NCI-H1092 treated with DMSO at 0.1 percent for 48 hours (cell line): ENCODE measurements at regions not wholly inside any gene's neighbourhood (a gene's known extent, or its start where the extent isn't known, plus 50 kb on each side); places are given as distances from the start of the nearest gene placed in this dataset.
A peak's percentile ranks its signal among the peaks of the same experiment; 100 is the strongest.

Experiments
- DNase-seq: peaks from one replicate; lab custom pipeline; 2025; lab: John Stamatoyannopoulos, UW

- DNase-seq = no peak
These were observed 222.4 kb upstream of the JUN start for GRCh38 chr1:59006289-59006658.

DNA sequence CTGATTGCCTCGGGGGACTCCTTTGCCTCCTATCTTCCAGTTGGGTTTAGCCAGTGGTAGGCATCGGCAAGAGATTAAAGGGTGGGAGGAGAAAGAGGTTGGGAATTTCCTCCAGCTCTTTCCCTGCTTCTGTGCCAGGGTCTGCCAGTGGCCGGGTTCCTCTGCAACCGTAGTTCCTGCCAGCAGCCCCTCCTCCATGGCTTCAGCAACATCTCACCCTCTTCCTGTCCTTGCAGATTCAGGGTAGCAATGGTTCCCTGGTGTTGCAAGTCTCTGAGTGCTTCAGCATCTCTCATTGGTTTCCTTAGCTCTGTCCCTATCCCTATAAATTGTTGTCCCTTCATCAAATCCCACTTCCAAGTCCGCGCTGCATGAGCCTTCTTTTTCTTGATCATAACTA is 223.1 kb upstream of the JUN start:
- no peak for DNase-seq

GRCh38 chr1:59007429-59007819 is 223.6 kb upstream of the JUN start:
- DNase-seq = no peak

- DNase-seq = no peak
These were observed 224.2 kb upstream of the JUN start for GRCh38 chr1:59007820-59008598.

- DNase-seq = no peak
These were observed 224.9 kb upstream of the JUN start for GRCh38 chr1:59008599-59009347.

- no peak for DNase-seq
These were observed 227.8 kb upstream of the JUN start for GRCh38 chr1:59011663-59012062.

- DNase-seq = no peak
These were observed 228.5 kb upstream of the JUN start for GRCh38 chr1:59012378-59012777.

DNA sequence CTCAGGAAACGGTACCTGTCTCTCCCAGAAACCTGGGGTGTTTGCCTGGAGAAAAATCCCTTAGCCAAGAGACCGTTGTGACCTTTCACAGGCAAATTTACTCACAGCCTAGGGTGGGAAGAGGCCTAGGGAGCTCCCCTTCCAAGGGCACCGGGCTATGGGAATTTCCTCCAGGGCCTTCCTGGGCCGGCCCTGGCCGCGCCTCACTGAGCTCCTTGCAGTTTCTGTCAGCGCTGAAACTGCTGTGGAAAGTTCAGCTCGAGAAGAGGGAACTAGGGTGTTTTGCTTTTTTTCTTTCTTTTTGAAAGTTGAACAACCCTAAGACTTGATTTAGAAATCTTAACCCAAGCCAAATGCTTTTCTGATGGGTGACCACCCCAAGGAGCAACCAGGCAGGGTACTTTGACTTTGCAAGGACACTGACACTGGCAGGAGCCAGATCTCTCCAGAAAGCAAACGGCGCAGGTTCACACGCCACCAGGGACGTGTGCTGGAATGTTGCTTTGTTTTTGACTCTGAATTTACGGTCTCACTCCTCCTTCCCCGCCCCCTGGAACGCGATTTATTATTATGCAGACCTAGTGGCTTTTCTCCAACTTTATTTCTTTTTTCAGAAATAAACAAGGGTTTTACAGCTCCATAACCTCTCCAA is 229.6 kb upstream of the JUN start:
- no peak for DNase-seq

DNA sequence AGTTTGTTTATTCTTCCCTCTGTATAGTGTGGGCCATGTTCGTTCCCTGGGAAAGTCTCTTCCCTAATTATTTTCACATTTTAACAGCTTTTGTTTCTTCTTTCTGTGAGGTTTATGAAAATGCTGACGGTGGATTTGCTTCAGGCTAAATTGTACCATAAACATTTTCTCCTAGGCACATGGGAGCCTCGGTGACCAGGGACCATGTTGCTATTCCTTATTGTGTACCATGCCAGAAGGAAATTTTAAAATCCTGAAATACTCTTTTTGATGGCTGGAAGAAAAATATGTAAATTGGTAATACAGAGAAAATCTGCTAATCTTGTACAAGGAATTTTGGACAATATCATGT is 230.1 kb upstream of the JUN start:
- no peak for DNase-seq

GRCh38 chr1:59014827-59015226 is 231.0 kb upstream of the JUN start:
- no peak for DNase-seq

GRCh38 chr1:59015708-59016107 is 231.9 kb upstream of the JUN start:
- DNase-seq = no peak

DNA sequence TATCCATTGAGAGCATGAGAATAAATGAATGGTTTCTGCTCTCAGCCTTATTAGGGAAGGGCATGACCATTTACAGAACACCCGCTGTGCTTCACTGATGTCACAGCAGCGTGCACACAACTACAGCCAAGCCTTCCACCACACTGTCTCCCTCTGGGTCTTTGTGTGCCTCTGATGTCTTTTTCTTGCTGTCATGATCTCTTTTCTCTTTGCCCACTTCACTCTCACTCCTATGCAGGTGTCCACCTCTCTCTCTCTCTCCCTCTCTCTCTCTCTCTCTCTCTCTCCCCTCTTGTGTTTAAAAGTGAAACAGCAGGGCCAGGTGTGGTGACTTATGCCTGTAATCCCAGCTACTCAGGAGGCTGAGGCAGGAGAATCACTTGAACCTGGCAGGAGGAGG is 232.5 kb upstream of the JUN start:
- DNase-seq = peak; percentile 27

DNA sequence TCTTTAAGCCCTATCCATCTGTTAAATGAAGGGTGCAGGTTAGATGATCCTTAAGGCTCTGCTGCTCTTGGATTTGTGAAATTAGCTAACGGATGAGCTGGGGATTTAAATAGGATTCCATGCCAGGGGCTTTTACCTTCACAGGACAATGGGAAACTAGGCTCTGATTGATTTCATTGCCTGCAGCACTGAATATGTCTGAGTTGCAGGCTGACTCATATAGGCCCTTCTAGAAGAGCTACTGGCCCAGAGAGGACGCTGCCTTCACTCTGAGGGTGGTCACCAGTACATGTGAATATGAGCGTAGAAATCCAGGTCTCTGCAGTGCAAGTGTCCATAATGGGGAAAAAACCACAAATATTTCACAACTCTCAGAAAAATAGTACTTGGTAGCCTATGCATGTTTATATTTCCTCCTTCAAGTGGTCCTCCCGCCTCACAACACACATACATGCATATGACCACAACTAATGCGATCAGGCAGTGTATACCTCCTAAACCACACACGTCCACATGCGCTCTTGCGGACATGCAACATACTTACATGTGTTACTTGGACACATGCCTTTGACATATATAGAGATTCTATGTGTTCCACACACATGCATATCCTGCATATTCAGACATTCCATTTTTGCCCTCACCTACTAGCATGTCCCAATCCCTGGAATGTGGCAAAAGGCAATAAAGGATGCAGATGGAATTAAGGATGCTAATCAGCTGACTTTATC is 233.8 kb upstream of the JUN start:
- DNase-seq = no peak

GRCh38 chr1:59018446-59018845 is 234.6 kb upstream of the JUN start:
- no peak for DNase-seq

GRCh38 chr1:59018860-59019259 is 235.0 kb upstream of the JUN start:
- DNase-seq = no peak

GRCh38 chr1:59020151-59020997 is 236.5 kb upstream of the JUN start:
- no peak for DNase-seq

GRCh38 chr1:59022199-59022598 is 238.4 kb upstream of the JUN start:
- DNase-seq = no peak

DNA sequence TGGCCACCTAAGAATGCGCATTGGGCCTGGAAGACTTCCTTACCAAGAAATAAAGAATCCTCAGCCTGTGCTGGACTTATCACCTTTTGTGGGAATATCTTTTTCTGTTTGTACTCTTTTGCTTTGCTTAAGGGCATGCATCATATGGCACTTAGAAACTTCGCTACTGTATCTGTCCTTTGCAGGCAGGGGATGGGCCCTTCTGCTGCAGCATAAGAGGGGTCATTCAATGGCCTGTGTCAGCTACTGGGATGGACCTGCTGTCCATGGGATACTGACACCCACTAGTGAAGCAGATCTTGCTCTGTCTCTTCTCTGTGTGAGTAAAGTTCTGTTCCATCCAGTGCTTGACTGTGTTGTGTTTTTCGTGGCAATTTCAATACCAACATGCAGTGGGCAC is 239.0 kb upstream of the JUN start:
- DNase-seq = no peak

GRCh38 chr1:59025201-59025600 is 241.4 kb upstream of the JUN start:
- DNase-seq = no peak

DNA sequence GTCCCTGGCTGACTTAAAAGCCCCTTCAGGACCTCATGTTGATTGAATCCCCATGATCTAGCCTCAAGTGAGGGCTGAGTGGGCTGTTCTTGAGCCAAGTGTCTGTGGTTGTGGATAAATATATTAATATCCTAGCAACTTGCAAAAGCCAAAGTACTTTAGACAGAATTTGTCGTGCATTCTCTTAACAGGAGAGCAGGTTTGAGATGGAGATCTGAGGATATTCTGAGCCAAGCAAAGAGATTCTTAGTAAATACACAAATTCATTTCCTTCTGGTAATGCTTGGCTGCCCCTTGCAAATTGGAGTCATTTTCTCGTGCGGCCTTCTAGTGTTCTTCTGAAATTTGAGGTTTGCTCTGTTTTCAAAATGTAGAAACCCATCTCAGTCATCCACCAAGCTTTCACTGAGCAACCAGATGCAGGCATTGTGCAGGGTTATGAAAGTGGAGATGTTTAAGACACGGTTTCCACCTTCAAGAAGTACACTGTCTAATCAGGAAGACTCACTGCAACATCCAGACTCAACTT is 242.1 kb upstream of the JUN start:
- no peak for DNase-seq

DNA sequence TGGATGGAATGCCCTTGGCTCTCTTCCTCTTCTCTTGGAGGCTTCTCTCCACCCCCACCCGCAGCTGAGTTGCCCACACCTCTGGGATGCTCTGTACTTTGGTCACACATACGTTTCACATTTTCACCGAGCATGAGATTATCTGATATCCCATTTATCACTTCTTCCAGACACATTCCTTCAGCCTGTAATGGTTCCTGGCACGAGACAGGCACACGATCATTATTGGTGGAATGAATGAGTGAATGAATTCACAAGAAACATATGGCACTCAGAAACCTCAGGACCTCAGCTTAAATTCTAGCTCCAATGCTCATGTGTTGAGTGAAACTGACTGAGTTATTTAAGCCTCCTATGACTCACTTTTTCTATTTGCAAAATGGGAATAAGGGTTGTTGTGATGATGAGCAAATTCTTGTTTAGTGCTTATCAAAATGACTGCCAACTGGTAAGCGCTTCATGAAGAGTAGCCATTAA is 242.7 kb upstream of the JUN start:
- DNase-seq = no peak
